HEK293 (cell line): ENCODE measurements at regions not wholly inside any gene's neighbourhood (a gene's known extent, or its start where the extent isn't known, plus 50 kb on each side); places are given as distances from the start of the nearest gene placed in this dataset.

ENCODE experiments used
- MZF1 ChIP-seq: fragments of 450-650 bp; formaldehyde crosslinking; IDR thresholded peaks from 2 replicates; pipeline ENCODE4 v1.5.1; 2017; ENCODE audit warnings: missing biosample characterization, missing genetic modification characterization, borderline replicate concordance
- ZNF112 ChIP-seq: fragments of 450-650 bp; formaldehyde crosslinking; IDR thresholded peaks from 2 replicates; pipeline ENCODE4 v1.5.0; 2017; ENCODE audit warnings: missing biosample characterization, missing genetic modification characterization
- ZNF114 ChIP-seq: fragments of 450-650 bp; formaldehyde crosslinking; IDR thresholded peaks from 2 replicates; pipeline ENCODE4 v1.5.0; 2017; ENCODE audit warnings: missing biosample characterization, missing genetic modification characterization
- ZNF24 ChIP-seq: fragments of 450-650 bp; formaldehyde crosslinking; IDR thresholded peaks from 2 replicates; pipeline ENCODE4 v1.5.1; 2016; ENCODE audit warnings: missing biosample characterization, missing genetic modification characterization
- ZNF335 ChIP-seq: fragments of 450-650 bp; formaldehyde crosslinking; conservative IDR thresholded peaks from 2 replicates; pipeline ENCODE4 v1.5.1; 2016; ENCODE audit warnings: missing biosample characterization, missing genetic modification characterization
- ZNF610 ChIP-seq: fragments of 450-650 bp; formaldehyde crosslinking; IDR thresholded peaks from 2 replicates; pipeline ENCODE4 v1.5.1; 2016; ENCODE audit warnings: missing biosample characterization, missing genetic modification characterization, borderline replicate concordance
- ZNF768 ChIP-seq: fragments of 450-650 bp; formaldehyde crosslinking; IDR thresholded peaks from 2 replicates; pipeline ENCODE4 v1.5.1; 2018; ENCODE audit warnings: missing biosample characterization, mild to moderate bottlenecking, missing genetic modification characterization
- TF ChIP-seq, protein P1 (sequence below): fragments of 450-650 bp; formaldehyde crosslinking; conservative IDR thresholded peaks from 2 replicates; pipeline ENCODE4 v1.5.1; 2016; ENCODE audit warnings: low read depth, missing biosample characterization, missing genetic modification characterization
- TF ChIP-seq, protein P2 (sequence below): fragments of 450-650 bp; formaldehyde crosslinking; IDR thresholded peaks from 2 replicates; pipeline ENCODE4 v1.5.1; 2016; ENCODE audit warnings: missing biosample characterization, missing genetic modification characterization
- TF ChIP-seq, protein P3 (sequence below): fragments of 450-650 bp; formaldehyde crosslinking; IDR thresholded peaks from 2 replicates; pipeline ENCODE4 v1.5.1; 2016; ENCODE audit warnings: missing biosample characterization, missing genetic modification characterization
- TF ChIP-seq, protein P4 (sequence below): fragments of 450-650 bp; formaldehyde crosslinking; IDR thresholded peaks from 2 replicates; pipeline ENCODE4 v1.5.1; 2016; ENCODE audit warnings: missing biosample characterization, missing genetic modification characterization, low read depth

DNA sequence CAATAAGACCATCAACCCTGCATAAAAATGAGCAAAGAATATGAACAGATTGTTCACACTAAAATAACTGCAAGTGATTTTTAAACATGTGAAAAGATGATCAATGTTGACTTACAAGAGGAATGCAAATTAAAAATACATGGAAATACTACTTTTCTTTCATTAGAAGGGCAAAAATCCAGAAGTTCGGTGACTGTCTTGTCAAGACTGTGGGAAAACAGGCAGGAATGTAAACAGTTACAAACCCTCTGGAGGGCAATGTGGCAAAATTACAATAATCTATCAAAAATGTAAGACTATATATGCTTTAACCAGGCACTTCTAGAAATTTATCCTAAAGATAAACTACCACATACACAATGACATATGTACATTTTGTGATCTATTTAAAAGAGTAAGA is 86.7 kb downstream of the TNFAIP3 start:
- no peak for TF ChIP-seq ZNF112 (tag by site-specific recombination)
- no peak for TF ChIP-seq ZNF768 (tag by site-specific recombination)
- TF ChIP-seq ZNF610, result no peak
- TF ChIP-seq, protein P1, sequence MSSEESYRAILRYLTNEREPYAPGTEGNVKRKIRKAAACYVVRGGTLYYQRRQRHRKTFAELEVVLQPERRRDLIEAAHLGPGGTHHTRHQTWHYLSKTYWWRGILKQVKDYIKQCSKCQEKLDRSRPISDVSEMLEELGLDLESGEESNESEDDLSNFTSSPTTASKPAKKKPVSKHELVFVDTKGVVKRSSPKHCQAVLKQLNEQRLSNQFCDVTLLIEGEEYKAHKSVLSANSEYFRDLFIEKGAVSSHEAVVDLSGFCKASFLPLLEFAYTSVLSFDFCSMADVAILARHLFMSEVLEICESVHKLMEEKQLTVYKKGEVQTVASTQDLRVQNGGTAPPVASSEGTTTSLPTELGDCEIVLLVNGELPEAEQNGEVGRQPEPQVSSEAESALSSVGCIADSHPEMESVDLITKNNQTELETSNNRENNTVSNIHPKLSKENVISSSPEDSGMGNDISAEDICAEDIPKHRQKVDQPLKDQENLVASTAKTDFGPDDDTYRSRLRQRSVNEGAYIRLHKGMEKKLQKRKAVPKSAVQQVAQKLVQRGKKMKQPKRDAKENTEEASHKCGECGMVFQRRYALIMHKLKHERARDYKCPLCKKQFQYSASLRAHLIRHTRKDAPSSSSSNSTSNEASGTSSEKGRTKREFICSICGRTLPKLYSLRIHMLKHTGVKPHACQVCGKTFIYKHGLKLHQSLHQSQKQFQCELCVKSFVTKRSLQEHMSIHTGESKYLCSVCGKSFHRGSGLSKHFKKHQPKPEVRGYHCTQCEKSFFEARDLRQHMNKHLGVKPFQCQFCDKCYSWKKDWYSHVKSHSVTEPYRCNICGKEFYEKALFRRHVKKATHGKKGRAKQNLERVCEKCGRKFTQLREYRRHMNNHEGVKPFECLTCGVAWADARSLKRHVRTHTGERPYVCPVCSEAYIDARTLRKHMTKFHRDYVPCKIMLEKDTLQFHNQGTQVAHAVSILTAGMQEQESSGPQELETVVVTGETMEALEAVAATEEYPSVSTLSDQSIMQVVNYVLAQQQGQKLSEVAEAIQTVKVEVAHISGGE (tag by site-specific recombination), result no peak
- TF ChIP-seq ZNF335 (tag by site-specific recombination), result no peak
- TF ChIP-seq ZNF24, result no peak
- TF ChIP-seq, protein P2, sequence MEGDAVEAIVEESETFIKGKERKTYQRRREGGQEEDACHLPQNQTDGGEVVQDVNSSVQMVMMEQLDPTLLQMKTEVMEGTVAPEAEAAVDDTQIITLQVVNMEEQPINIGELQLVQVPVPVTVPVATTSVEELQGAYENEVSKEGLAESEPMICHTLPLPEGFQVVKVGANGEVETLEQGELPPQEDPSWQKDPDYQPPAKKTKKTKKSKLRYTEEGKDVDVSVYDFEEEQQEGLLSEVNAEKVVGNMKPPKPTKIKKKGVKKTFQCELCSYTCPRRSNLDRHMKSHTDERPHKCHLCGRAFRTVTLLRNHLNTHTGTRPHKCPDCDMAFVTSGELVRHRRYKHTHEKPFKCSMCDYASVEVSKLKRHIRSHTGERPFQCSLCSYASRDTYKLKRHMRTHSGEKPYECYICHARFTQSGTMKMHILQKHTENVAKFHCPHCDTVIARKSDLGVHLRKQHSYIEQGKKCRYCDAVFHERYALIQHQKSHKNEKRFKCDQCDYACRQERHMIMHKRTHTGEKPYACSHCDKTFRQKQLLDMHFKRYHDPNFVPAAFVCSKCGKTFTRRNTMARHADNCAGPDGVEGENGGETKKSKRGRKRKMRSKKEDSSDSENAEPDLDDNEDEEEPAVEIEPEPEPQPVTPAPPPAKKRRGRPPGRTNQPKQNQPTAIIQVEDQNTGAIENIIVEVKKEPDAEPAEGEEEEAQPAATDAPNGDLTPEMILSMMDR (tag by site-specific recombination), result no peak
- TF ChIP-seq ZNF114 (tag by site-specific recombination), result no peak
- TF ChIP-seq, protein P3, sequence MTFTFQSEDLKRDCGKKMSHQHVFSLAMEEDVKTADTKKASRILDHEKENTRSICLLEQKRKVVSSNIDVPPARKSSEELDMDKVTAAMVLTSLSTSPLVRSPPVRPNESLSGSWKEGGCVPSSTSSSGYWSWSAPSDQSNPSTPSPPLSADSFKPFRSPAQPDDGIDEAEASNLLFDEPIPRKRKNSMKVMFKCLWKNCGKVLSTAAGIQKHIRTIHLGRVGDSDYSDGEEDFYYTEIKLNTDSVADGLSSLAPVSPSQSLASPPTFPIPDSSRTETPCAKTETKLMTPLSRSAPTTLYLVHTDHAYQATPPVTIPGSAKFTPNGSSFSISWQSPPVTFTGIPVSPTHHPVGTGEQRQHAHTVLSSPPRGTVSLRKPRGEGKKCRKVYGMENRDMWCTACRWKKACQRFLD (tag by site-specific recombination), result no peak
- TF ChIP-seq MZF1 (tag by site-specific recombination), result no peak
- TF ChIP-seq, protein P4, sequence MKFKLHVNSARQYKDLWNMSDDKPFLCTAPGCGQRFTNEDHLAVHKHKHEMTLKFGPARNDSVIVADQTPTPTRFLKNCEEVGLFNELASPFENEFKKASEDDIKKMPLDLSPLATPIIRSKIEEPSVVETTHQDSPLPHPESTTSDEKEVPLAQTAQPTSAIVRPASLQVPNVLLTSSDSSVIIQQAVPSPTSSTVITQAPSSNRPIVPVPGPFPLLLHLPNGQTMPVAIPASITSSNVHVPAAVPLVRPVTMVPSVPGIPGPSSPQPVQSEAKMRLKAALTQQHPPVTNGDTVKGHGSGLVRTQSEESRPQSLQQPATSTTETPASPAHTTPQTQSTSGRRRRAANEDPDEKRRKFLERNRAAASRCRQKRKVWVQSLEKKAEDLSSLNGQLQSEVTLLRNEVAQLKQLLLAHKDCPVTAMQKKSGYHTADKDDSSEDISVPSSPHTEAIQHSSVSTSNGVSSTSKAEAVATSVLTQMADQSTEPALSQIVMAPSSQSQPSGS (tag by site-specific recombination), result no peak
